GM12891 (cell line): ENCODE measurements at regions not wholly inside any gene's neighbourhood (a gene's known extent, or its start where the extent isn't known, plus 50 kb on each side); places are given as distances from the start of the nearest gene placed in this dataset.

ENCODE experiments used
- DNase-seq: peaks from one replicate; pipeline ENCODE4 v3.0.0; 2011; ENCODE audit warnings: low spot score; ENCODE audit not compliant: insufficient read length
- FAIRE-seq: peaks from 2 replicates; lab custom pipeline; 2011; peaks lifted over from hg19 to GRCh38; lab: Jason Lieb, UNC
- PAX5 ChIP-seq: IDR thresholded peaks from 2 replicates; pipeline ENCODE4 v1.6.1; 2011; ENCODE audit warnings: low read length, moderate library complexity, mild to moderate bottlenecking; ENCODE audit not compliant: insufficient read depth, severe bottlenecking
- POLR2A ChIP-seq: IDR thresholded peaks from 2 replicates; pipeline ENCODE4 v1.6.1; 2011; ENCODE audit warnings: low read depth, low read length, control low read depth
- POLR2AphosphoS5 ChIP-seq: IDR thresholded peaks from 2 replicates; pipeline ENCODE4 v1.6.1; 2011; ENCODE audit warnings: low read depth, low read length, control low read depth
- POU2F2 ChIP-seq: IDR thresholded peaks from 2 replicates; pipeline ENCODE4 v1.6.1; 2011; ENCODE audit warnings: low read depth, mild to moderate bottlenecking, control low read depth, low read length, moderate library complexity
- SPI1 ChIP-seq: IDR thresholded peaks from 2 replicates; pipeline ENCODE4 v1.6.1; 2011; ENCODE audit warnings: low read depth, low read length, control low read depth
- TAF1 ChIP-seq: IDR thresholded peaks from 2 replicates; pipeline ENCODE4 v1.6.1; 2011; ENCODE audit warnings: low read depth, low read length, control low read depth

GRCh38 chr13:34000955-34001354, 183.0 kb downstream of the RFC3 start:
- DNase-seq (no peak), FAIRE-seq (no peak)
- TF ChIP-seq TAF1 (no peak), POLR2A (no peak), SPI1 (no peak), POLR2AphosphoS5 (no peak), PAX5 (no peak), POU2F2 (no peak)

GRCh38 chr13:34001389-34001788, 183.4 kb downstream of the RFC3 start:
- DNase-seq (no peak), FAIRE-seq (no peak)
- TF ChIP-seq PAX5: no peak
- TF ChIP-seq POU2F2: no peak
- no peak for TF ChIP-seq SPI1
- no peak for TF ChIP-seq TAF1
- no peak for TF ChIP-seq POLR2A
- TF ChIP-seq POLR2AphosphoS5: no peak

GRCh38 chr13:34002141-34002540, 184.2 kb downstream of the RFC3 start:
- DNase-seq (no peak), FAIRE-seq (no peak)
- TF ChIP-seq POLR2AphosphoS5 (no peak), SPI1 (no peak), PAX5 (no peak), POLR2A (no peak), TAF1 (no peak), POU2F2 (no peak)

- DNase-seq (no peak), FAIRE-seq (no peak)
- TF ChIP-seq PAX5 (no peak), POLR2AphosphoS5 (no peak), POLR2A (no peak), SPI1 (no peak), POU2F2 (no peak), TAF1 (no peak)
These were observed 185.0 kb downstream of the RFC3 start for GRCh38 chr13:34002924-34003323.

GRCh38 chr13:34003656-34004055, 185.7 kb downstream of the RFC3 start:
- TF ChIP-seq POU2F2 (no peak), PAX5 (no peak), POLR2A (no peak), SPI1 (no peak), TAF1 (no peak), POLR2AphosphoS5 (no peak)
- DNase-seq (no peak), FAIRE-seq (no peak)

- FAIRE-seq (no peak), DNase-seq (no peak)
- no peak for TF ChIP-seq SPI1
- TF ChIP-seq POLR2A: no peak
- no peak for TF ChIP-seq POLR2AphosphoS5
- TF ChIP-seq TAF1: no peak
- no peak for TF ChIP-seq POU2F2
- no peak for TF ChIP-seq PAX5
These were observed 186.7 kb downstream of the RFC3 start for GRCh38 chr13:34004676-34005075.

- DNase-seq (no peak), FAIRE-seq (no peak)
- no peak for TF ChIP-seq POU2F2
- TF ChIP-seq POLR2AphosphoS5: no peak
- TF ChIP-seq PAX5: no peak
- no peak for TF ChIP-seq SPI1
- TF ChIP-seq TAF1: no peak
- TF ChIP-seq POLR2A: no peak
These were observed 188.1 kb downstream of the RFC3 start for GRCh38 chr13:34006011-34006410.

- FAIRE-seq (no peak), DNase-seq (no peak)
- TF ChIP-seq POLR2A: no peak
- TF ChIP-seq TAF1: no peak
- no peak for TF ChIP-seq PAX5
- TF ChIP-seq POLR2AphosphoS5: no peak
- no peak for TF ChIP-seq POU2F2
- TF ChIP-seq SPI1: no peak
These were observed 193.7 kb downstream of the RFC3 start for GRCh38 chr13:34011552-34012085.

- FAIRE-seq: no peak
- no peak for TF ChIP-seq POLR2A
- no peak for TF ChIP-seq POLR2AphosphoS5
- no peak for TF ChIP-seq SPI1
- TF ChIP-seq POU2F2: no peak
- TF ChIP-seq TAF1: no peak
- no peak for TF ChIP-seq PAX5
These were observed 194.4 kb downstream of the RFC3 start for GRCh38 chr13:34012382-34012781.

More at GRCh38 chr13:34012382-34012781, 194.4 kb downstream of the RFC3 start:
- DNase-seq: no peak
